GM19238 (cell line): ENCODE measurements at regions not wholly inside any gene's neighbourhood (a gene's known extent, or its start where the extent isn't known, plus 50 kb on each side); places are given as distances from the start of the nearest gene placed in this dataset.
"Not testable (repeated sequence)": the region's sequence is repeated elsewhere in the genome, so short reads cannot be mapped to it uniquely, and the experiment has no call there.

Source experiments
- DNase-seq: peaks from one replicate; pipeline ENCODE4 v3.0.0; 2011; ENCODE audit warnings: low spot score; ENCODE audit not compliant: insufficient read length

DNA sequence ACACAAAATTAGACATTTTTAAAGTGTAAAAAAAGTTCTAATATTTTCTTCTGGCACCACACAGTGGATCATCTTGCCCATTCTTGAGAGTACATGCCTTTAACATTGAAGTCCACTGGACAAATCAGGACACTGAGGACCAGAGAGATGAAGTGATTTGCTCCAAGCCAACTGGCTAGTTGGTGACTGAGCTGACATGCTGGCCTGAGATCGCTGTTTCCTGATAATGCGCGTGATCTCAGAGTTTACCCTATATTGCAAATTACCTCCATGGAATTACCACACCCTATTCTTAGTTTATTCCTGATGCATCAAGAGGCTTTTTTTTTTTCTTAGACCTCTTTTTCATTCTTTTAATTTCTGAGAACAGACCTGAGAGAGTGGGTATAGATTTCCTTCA lies 432.8 kb downstream of the CD83 start:
- no peak for DNase-seq

DNA sequence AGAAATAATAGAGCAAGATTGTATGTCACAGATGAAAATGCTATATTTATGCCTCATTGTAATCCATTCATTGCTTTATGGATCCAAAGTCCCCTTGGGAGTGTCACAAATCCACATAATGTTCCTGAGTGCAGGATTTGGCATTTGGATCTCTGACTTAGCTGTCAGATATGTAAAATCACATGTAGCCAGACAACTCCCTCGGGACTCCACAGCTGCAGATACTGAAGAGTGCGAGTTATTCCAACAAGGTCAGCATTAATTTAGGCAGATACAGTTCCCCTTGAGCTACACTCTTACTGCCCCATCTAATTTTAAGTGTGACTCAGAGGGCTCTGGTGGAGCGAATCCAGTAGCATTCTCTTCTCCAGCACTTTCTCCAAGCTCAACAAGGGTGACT lies 433.2 kb downstream of the CD83 start:
- no peak for DNase-seq

DNA sequence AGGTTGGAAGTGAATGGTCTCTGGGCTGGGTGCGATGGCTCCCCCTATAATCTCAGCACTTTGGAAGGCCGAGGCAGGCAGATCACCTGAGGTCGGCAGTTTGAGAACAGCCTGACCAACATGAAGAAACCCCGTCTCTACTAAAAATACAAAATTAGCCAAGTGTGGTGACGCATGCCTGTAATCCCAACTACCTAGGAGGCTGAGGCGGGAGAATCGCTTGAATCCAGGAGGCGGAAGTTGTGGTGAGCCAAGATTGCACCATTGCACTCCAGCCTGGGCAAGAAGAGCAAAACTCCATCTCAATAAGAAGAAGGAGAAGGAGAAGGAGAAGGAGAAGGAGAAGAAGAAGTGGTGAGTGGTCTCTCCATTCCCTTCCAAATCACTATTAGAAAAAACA lies 434.0 kb downstream of the CD83 start:
- not testable (repeated sequence) for DNase-seq

DNA sequence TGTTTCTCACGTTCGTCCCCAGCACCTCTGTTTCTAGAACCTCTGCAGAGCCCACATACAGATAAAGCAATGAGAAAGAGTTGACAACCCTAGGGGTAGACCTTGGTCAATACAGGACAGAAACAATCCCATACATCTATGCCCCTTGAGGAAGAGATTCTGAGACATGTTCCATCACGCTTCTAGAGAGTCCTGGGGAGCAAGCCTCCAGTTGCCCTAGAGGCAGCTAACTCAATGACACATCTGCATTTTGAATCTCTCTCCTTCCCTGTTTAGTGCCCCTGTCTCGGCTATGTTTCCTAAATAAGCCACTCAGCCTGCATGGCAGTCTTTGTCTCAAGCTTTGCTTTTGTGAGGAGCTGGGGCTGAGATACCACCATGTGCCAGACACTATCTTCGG lies 435.3 kb downstream of the CD83 start:
- no peak for DNase-seq

DNA sequence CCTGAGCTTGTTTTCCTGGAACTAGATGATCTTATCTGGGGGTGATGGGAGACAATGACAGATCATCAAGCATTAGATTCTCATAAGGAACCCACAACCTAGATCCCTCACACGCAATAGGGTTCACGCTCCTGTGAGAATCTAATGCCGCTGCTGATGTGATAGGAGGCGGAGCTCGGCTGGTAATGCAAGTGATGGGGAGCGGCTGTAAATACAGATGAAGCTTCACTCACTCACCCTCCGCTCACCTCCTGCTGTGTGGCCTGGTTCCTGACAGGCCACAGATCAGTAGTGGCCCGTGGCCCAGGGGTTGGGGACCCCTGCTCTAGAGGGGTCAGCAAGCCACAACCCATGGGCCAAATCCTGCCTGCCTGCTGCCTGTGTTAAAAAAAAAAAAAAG lies 435.9 kb downstream of the CD83 start:
- no peak for DNase-seq

DNA sequence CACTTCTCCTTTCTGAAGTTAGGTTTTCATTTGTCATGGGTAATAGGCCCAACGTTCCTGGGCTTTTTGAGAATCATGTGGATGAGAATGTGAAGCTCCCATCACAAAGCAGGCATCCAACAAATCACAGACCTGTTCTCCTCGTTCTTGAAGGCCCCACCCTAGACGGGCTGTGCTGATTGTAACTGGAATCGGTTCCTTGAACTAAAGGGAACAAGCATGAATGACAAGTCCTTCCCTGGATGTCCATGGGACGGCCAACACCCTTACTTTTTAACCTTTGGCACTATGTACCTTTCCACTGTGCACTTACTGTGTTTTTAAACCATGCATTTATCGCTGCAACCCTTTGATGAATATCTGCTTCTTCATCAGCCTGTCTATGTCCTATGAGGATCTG lies 438.2 kb downstream of the CD83 start:
- no peak for DNase-seq

DNA sequence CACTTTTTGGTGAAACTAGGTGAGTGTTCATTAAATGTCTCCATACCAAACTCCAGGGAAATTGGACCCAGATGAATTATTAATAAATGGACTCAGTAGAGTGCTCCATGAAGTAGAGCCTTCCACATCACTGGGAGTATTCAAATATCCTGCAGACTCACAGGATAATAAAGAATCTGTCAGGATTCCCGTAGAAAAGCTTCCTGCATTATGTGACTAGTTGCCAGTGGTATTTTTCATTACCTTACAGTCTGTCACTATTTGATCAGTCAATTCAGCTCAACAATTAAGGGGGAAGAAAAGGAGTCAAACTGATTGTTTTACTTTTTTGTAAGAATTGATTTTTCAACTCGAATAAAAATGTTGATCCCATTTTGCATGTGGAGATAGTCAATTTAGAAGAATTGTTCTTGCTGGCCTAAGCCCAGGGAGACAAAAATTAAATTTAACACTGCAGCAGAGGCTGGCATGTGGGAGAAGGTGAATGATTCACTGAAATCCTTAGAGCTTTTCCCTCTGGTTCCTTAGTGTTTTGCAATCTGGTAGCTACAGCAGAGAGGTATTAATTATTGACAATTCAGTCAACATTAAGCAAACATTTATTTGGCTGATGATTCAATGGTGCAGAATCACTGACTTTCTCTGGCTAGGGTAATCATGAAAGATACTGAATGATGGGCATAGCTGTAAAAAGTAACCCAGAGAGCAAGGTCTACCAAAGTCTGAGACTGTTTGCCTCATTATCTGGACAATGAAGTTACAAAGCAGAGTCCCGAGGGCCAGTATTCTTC lies 442.4 kb downstream of the CD83 start:
- DNase-seq: no peak

DNA sequence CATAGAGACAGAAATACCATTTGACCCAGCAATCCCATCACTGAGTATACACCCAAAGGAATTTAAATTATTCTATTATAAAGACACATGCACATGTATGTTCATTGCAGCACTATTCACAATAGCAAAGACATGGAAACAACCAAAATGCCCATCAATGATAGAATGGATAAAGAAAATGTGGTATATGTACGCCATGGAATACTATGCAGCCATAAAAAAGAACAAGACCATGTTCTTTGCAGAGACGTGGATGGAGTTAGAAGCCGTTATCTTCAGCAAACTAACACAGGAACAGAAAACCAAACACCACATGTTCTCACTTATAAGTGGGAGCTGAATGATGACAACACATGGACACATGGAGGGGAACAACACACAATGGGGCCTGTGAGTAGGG lies 444.0 kb downstream of the CD83 start:
- not testable (repeated sequence) for DNase-seq

DNA sequence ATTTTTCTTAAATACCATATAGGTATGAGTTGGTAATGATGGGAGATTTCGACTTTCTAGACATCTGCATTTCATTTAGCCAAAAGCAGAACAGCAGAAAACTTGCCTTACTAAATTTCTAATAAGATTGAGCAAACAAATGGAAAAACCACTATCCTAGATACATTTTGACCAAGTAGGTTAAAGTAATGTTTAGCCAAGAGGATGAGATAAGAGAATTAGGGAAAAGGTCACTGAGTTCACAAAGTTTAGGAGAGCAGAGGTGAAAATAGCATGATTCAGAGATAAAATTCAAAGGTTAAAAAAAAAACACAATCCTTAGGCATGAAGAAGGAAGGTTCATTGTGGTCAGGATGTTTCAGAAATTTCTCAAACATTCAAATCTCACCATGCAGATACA lies 450.3 kb downstream of the CD83 start:
- no peak for DNase-seq

DNA sequence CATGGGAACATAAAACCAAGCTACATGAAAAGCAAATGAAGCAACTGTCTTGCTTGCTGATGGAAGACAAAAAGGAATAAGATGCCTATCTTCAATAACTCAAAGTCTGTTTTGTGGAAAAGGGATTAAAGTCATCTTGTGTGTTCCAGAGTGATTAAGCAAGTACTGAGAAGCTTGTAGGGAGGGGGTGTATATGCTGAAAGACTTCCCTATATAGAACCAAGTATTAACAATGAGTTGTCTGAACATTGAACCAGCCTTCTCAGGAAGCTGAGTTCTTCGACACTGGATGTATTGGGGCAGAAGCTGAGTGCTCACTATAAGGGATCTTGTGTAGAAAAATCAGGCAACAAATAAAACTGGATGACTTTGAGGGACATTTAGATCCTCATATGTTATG lies 451.8 kb downstream of the CD83 start:
- no peak for DNase-seq

DNA sequence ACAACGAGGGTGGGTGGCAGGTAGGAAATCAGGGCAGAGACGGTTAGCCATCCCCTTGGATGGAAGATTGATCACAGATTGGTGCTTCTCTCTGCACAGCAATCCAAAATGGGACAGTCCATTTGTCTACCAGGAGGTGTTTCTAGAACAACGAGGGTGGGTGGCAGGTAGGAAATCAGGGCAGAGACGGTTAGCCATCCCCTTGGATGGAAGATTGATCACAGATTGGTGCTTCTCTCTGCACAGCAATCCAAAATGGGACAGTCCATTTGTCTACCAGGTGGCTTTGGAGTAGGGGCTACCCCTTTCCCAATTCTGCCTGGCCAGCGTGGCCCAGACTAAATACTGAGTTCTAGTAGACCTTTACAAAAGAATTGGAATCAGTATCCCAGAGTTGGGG lies 452.3 kb downstream of the CD83 start:
- not testable (repeated sequence) for DNase-seq

DNA sequence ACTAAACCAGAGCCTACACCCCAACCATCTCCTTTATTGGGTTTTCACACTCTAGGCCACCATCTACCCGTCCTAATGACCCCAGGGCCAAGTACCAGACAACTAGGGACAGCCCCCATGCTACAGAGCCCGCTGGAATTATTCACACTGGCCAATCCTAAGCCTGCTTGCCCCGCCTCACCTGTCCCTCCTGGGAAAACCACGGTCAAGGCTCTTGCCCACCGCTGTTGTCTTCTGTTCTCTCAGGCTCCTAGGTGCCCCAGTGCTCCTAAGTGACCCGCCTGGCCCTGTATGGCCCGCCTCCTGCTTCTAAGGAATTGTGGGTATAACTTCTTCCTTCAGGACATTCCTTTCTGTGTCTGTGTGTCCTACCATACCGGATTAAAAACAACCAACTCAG lies 453.4 kb downstream of the CD83 start:
- no peak for DNase-seq

DNA sequence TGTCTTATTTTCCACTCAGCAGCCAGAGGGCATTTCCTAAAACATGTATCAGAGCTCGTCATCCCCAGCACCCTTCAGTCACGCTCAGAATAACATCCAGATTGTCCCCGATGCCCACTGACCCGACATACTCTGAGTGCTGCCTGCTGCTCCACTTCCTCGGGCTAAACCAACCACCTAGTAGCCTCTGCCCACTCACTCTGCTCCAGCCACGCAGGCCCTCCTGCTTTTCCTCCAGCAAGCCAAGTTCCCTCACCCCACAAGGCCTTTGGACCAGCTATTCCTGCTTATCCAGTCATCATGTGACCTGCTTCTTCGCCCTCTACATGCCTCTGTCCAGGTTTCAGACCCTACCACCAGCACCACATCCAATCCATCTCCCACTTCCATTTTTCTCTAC lies 454.2 kb downstream of the CD83 start:
- DNase-seq: no peak

DNA sequence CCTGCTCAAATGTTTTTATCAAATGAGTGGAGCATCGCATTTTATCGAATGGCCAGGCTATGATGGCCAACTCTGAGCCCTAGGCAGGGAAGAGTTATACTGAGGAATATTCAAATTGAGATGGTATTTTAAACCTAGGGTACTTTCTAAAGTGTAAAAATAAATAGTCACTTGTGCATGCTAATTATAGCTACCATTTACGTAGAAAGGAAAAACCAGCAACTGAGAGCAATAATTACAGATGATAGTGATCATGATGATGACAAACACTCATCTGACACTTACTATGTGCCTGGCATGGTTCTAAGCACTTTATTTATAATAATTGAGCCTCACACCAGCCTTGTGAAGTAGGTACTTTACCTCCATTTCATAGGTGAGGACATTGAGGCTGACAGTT lies 455.7 kb downstream of the CD83 start:
- DNase-seq: no peak

DNA sequence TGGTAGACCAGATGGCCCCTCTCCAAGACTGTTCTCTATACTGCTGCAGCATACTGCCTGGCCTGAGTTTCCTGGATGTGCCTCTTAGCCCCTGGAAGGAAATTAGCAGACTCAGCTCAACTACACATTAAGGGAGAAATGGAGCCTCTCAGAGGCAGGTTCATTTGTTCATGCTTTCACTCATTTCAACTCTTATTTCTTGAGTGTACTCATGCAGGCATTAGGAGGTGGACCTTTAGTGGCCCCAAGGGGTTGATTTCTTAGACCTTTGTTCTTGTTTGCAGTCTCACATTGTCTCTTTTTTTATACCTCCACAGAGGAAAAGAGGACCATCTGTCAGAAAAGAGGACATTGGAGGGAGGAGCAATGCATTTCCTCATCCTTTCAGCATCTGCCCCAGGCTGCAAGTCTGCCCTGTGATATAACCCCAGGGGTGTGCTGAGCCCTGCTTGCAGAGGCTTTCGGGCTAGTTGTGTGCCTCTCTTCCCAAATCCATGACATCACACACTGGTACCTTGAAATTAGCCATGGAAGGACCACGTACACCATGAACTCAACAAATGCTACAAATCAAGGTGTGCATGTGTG lies 456.2 kb downstream of the CD83 start:
- DNase-seq: no peak

DNA sequence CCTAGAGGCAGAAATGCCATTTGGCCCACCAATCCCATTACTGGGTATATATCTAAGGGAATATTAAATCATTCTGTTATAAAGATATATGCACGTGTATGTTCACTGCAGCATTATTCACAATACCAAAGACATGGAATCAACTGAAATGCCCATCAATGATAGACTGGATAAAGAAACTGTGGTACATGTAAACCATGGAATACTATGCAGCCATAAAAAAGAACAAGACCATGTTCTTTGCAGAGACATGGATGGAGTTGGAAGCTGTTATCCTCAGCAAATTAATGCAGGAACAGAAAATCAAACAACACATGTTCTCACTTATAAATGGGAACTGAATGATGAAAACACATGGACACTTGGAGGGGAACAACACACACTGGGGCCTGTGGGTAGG lies 458.4 kb downstream of the CD83 start:
- DNase-seq: no peak

DNA sequence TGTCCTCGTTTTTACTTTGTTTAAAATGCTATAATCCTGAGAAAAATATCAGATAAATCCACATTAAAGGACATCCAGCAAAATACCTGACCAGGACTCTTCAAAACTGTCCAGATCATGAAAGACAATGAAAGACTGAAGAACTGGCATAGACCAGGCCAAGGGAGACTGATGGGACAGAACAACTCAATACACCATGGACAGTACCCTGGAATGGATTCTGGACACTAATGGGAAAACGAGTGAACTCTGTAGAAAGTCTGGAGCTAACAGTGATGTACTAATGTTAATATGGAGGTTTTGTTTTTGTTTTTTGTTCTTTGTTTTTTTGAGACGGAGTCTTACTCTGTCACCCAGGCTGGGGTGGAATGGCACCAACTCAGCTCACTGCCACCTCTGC lies 461.4 kb downstream of the CD83 start:
- DNase-seq: no peak

DNA sequence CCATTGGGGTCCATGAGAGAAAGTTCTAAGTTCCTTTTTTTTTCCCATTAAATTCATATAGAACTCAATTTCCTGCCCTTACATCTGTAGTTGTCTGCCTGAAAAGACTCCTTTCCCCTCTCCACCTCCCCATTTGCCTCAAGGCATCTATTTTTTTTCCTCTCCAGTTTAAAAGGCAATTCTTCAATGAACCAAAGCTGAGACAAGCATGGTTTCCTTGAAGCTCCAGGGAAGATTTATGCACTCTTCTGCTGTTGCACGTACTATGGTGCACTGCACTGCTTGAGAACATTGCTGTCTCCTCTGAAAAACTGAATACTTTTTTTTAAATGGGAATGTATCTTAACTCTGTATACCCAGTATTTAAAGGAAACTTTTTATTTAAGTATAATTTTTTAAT lies 465.2 kb downstream of the CD83 start:
- DNase-seq: no peak

DNA sequence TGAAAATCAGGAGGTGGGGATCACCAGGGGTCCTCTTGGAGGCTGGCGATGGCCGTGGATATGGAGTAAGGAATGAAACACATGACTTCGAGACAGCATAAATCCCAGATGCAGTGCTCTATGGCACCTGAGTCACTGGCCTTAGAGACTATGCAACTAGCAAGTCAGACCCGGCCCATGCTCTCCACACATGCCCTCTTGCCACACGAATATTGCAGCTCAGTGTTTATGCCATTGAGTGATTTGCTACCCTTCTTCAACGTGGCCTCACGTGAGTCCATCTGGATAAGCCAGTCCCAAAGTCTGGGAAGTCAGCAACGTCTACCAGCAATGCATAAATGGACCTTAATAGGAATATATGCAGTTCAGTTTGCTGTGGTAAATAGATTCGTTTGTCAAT lies 466.3 kb downstream of the CD83 start:
- no peak for DNase-seq

DNA sequence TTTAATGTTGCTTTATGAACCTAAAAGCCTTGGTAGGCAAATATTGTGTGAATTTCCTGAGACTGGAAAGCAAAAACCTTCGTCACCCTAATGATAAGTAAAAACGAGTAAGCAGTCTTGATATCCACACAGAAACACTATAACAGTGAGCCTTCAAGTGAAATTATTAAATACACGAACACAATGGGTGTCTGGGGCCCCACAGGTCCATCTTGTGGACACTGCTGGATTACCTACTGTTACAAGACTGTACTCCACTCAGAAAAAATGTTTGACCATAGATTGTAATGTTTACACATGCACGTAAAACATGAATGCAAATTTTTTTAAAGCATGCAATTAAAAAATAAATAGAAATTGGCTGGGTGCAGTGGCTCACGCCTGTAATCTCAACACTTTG lies 466.9 kb downstream of the CD83 start:
- no peak for DNase-seq

DNA sequence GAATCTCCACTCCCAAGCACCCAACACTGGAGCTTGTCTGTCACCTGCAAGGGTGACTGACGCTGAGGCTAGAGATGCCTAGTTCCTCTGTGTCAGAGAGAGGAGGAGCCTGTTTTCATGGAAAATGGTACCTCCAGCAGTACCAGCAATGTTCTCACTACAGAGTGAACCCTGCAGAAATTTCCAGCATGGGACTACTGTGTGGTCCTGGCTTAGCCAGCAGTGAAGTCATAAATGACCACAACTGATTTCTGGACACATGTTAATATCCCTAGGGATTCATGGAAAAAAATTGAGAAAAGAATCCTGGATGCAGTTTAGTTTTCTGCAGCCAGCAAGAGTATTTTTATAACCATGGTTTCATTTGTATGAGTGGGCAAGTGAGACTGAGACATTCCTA lies 468.1 kb downstream of the CD83 start:
- DNase-seq: no peak

DNA sequence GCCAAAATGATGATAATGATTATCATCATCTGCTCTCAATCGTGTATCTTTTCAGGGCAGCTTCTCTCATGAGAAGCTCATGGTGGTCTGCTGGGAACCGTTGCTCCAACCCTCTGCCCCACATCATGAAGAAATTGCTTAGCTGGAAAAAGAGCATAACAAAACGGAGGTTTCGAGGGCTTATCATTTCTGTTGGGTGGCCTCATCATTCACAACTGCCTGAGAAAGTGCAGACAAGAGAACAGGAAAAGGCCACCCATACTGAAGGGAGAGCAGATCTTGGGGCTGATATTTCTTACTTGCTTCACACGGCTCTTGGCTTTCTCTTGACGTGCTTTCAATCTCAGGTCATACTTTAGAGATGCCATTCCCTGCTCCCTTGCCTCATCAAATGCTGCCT lies 471.6 kb downstream of the CD83 start:
- DNase-seq: no peak

DNA sequence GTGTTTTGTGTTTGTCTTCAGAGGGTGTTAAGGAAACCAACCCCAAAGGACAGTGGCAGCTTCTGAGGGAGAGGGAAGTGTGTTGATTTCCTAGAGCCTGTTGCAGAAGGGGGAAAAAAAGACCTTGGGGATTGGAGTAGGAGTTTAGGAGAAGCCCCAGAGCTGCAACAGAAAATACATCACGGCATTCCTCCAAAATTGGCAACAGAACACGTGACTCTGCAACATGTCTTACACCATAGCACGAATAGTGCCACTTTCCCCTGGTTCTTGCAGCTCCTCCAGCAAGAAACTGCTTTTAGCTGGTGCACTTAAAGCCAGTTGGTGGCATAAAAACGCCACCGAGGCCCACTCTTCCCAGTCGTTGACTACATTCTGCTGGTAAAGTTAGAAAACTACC lies 473.0 kb downstream of the CD83 start:
- DNase-seq: no peak
